ENCODE measurements at regions not wholly inside any gene's neighbourhood (a gene's known extent, or its start where the extent isn't known, plus 50 kb on each side); places are given as distances from the start of the nearest gene placed in this dataset.

DNA sequence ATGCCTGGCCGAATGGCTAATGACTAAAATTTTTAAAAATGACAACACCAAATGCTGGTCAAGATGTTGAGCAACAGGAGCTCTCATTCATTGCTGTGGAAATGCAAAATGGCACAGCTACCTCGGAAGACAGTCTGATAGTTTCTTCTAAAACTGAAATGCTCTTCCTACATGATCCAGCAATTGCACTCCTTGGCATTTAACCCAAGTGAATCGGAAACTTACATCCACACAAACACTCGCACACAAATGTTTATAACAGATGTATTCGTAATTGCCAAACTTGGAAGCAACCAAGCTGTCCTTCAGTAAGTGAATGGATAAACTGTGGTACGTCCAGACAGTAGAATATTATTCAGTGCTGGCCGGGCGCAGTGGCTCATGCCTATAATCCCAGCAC is 56.4 kb upstream of the NCOA3 start:
- TF ChIP-seq, protein P1, sequence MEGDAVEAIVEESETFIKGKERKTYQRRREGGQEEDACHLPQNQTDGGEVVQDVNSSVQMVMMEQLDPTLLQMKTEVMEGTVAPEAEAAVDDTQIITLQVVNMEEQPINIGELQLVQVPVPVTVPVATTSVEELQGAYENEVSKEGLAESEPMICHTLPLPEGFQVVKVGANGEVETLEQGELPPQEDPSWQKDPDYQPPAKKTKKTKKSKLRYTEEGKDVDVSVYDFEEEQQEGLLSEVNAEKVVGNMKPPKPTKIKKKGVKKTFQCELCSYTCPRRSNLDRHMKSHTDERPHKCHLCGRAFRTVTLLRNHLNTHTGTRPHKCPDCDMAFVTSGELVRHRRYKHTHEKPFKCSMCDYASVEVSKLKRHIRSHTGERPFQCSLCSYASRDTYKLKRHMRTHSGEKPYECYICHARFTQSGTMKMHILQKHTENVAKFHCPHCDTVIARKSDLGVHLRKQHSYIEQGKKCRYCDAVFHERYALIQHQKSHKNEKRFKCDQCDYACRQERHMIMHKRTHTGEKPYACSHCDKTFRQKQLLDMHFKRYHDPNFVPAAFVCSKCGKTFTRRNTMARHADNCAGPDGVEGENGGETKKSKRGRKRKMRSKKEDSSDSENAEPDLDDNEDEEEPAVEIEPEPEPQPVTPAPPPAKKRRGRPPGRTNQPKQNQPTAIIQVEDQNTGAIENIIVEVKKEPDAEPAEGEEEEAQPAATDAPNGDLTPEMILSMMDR (IDR thresholded peaks at IDR 0.05; ENCODE audit: low read length) = no peak
- TF ChIP-seq EZH2 (optimal IDR thresholded peaks at IDR 0.05; ENCODE audit: low read depth, low read length) (no peak), EZH2phosphoT487 (IDR thresholded peaks at IDR 0.05; ENCODE audit: low read length) (no peak)
